Muscle layer of duodenum (tissue), 2 donors: ENCODE measurements at regions not wholly inside any gene's neighbourhood (a gene's known extent, or its start where the extent isn't known, plus 50 kb on each side); places are given as distances from the start of the nearest gene placed in this dataset.
"Not testable (repeated sequence)": the region's sequence is repeated elsewhere in the genome, so short reads cannot be mapped to it uniquely, and the experiment has no call there.

Experiments
- H3K27ac ChIP-seq: one replicate; pipeline ENCODE4 v1.7.0; 2013; ENCODE audit warnings: mild to moderate bottlenecking, low read length
- H3K27me3 ChIP-seq: one replicate; pipeline ENCODE4 v1.7.0; 2013; ENCODE audit warnings: low read depth, mild to moderate bottlenecking, control low read depth, low read length
- H3K36me3 ChIP-seq, 2 donors: one replicate each; pipeline ENCODE4 v1.7.0; 2013; ENCODE audit warnings: low read length in 2 of 2, control low read depth in 1 of 2, mild to moderate bottlenecking in 1 of 2; ENCODE audit not compliant: insufficient read depth in 2 of 2, control insufficient read depth in 1 of 2
- H3K4me1 ChIP-seq, 2 donors: one replicate each; pipeline ENCODE4 v1.7.0; 2013; ENCODE audit warnings: low read length in 2 of 2, mild to moderate bottlenecking in 2 of 2, control low read depth in 1 of 2, moderate library complexity in 1 of 2; ENCODE audit not compliant: insufficient read depth in 2 of 2, control insufficient read depth in 1 of 2
- H3K4me3 ChIP-seq, 2 donors: one replicate each; pipeline ENCODE4 v1.7.0; 2013; ENCODE audit warnings: low read length in 2 of 2, low read depth in 1 of 2, mild to moderate bottlenecking in 1 of 2
- H3K9me3 ChIP-seq, 2 donors: one replicate each; pipeline ENCODE4 v1.7.0; 2013; ENCODE audit warnings: low read length in 2 of 2, control low read depth in 1 of 2, mild to moderate bottlenecking in 1 of 2; ENCODE audit not compliant: control insufficient read depth in 1 of 2
- donor health status: healthy.

GRCh38 chr6:85322446-85323105 lies 127.3 kb upstream of the NT5E start:
- Histone ChIP-seq H3K9me3 (peaks cover 0 to 9% of the 10 kb centered on the region in 2 donors), H3K36me3 (no peaks in the 10 kb centered on the region), H3K27me3 (no peaks in the 10 kb centered on the region), H3K4me3 (no peak overlapping the region), H3K27ac (no peak overlapping the region), H3K4me1 (no peaks in the 10 kb centered on the region)

GRCh38 chr6:85321906-85322305 lies 128.0 kb upstream of the NT5E start:
- Histone ChIP-seq H3K4me3 (no peak overlapping the region), H3K36me3 (no peaks in the 10 kb centered on the region), H3K27me3 (no peaks in the 10 kb centered on the region), H3K9me3 (peaks cover 0 to 12% of the 10 kb centered on the region in 2 donors), H3K27ac (no peak overlapping the region), H3K4me1 (no peaks in the 10 kb centered on the region)

GRCh38 chr6:85314586-85314985 lies 135.3 kb upstream of the NT5E start:
- Histone ChIP-seq H3K27me3 (no peaks in the 10 kb centered on the region), H3K36me3 (no peaks in the 10 kb centered on the region), H3K9me3 (peaks cover 0 to 28% of the 10 kb centered on the region in 2 donors), H3K4me1 (no peaks in the 10 kb centered on the region), H3K27ac (no peak overlapping the region), H3K4me3 (no peak overlapping the region)

- no peak overlapping the region for H3K4me3 ChIP-seq
- H3K4me1 ChIP-seq: no peaks in the 10 kb centered on the region
- H3K27me3 ChIP-seq: no peaks in the 10 kb centered on the region
- no peak overlapping the region for H3K27ac ChIP-seq
- no peaks in the 10 kb centered on the region for H3K36me3 ChIP-seq
- H3K9me3 ChIP-seq: no peaks in the 10 kb centered on the region
Observed at GRCh38 chr6:85300581-85300980, 149.3 kb upstream of the NT5E start.

- Histone ChIP-seq H3K36me3 (no peaks in the 10 kb centered on the region), H3K4me1 (no peaks in the 10 kb centered on the region), H3K4me3 (no peak overlapping the region), H3K27me3 (no peaks in the 10 kb centered on the region), H3K27ac (no peak overlapping the region), H3K9me3 (no peaks in the 10 kb centered on the region)
Observed at GRCh38 chr6:85298553-85298952, 151.3 kb upstream of the NT5E start.

DNA sequence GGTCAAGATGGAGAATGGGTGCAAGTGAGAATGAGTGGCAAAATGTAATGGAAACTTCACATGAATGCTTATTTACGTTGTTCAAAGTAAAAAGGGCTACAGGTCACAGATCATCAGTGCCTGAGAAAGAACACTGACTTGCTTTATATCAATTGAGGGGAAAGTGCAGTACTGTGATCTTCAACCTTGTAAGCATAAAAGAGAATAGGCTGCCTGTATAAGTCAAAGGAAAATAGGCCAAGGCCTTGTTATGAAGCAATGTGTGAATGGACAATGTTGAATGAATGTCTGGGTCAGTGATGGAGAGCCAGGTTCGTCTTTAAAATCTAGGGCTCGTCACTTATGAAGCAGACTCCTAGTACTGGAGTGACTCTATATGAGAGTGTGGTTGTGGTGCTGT lies 158.6 kb upstream of the NT5E start:
- Histone ChIP-seq H3K9me3 (no peaks in the 10 kb centered on the region), H3K4me3 (no peak overlapping the region), H3K36me3 (no peaks in the 10 kb centered on the region), H3K27ac (no peak overlapping the region), H3K4me1 (no peaks in the 10 kb centered on the region), H3K27me3 (no peaks in the 10 kb centered on the region)

DNA sequence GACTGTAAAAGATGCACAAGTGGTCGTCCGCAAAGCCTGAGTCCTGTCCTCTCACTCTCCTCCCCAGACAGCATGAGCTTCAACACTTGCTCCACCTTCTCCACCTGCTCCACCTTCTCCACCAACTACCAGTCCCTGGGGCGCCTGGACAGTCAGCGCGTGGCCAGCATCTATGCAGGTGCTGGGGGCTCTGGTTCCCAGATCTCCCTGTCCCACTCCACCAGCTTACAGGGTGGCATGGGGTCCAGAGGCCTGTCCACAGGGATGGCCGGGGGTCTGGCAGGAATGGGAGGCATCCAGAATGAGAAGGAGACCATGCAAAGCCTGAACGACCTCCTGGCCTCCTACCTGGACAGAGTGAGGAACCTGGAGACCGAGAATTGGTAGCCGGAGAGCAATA lies 162.2 kb upstream of the NT5E start:
- Histone ChIP-seq H3K4me3 (no peak overlapping the region), H3K27ac (no peak overlapping the region), H3K9me3 (no peaks in the 10 kb centered on the region), H3K27me3 (no peaks in the 10 kb centered on the region), H3K4me1 (no peaks in the 10 kb centered on the region), H3K36me3 (no peaks in the 10 kb centered on the region)

DNA sequence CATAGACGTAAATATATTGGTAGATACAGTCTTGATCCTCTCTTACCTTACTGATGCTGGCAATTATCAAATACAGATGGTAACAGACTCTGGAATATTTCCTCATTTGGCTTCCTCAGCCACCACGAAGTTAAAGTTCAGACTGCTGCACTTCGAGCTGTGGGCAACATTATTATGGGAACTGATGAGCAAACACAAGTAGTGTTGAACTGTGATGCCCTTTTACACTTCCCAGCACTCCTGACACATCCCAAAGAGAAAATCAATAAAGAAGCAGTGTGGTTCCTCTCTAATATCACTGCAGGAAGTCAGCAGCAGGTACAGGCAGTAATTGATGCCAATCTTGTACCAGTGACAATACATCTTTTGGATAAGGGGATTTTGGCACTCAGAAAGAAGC lies 162.7 kb upstream of the NT5E start:
- no peak overlapping the region for H3K4me3 ChIP-seq
- H3K27ac ChIP-seq: no peak overlapping the region
- H3K27me3 ChIP-seq: no peaks in the 10 kb centered on the region
- no peaks in the 10 kb centered on the region for H3K4me1 ChIP-seq
- H3K36me3 ChIP-seq: no peaks in the 10 kb centered on the region
- H3K9me3 ChIP-seq: no peaks in the 10 kb centered on the region

DNA sequence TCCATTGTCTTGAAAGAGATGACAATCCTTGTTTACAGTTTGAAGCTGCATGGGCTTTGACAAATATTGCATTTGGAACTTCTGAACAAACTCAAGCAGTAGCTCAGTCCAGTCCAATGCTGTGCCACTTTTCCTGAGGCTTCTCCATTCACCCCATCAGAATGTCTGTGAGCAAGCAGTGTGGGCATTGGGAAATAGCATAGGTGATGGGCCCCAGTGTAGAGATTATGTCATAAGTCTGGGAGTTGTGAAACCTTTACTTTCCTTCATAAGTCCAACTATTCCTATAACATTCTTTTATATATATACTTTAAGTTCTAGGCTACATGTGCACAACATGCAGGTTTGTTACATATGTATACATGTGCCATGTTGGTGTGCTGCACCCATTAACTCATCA lies 163.4 kb upstream of the NT5E start:
- not testable (repeated sequence) for H3K27ac ChIP-seq, H3K4me1 ChIP-seq, H3K4me3 ChIP-seq, H3K9me3 ChIP-seq, H3K27me3 ChIP-seq, H3K36me3 ChIP-seq

- Histone ChIP-seq H3K9me3 (no peaks in the 10 kb centered on the region), H3K4me1 (no peaks in the 10 kb centered on the region), H3K4me3 (no peak overlapping the region), H3K27ac (no peak overlapping the region), H3K27me3 (no peaks in the 10 kb centered on the region), H3K36me3 (no peaks in the 10 kb centered on the region)
Observed at GRCh38 chr6:85285934-85286333, 163.9 kb upstream of the NT5E start.

DNA sequence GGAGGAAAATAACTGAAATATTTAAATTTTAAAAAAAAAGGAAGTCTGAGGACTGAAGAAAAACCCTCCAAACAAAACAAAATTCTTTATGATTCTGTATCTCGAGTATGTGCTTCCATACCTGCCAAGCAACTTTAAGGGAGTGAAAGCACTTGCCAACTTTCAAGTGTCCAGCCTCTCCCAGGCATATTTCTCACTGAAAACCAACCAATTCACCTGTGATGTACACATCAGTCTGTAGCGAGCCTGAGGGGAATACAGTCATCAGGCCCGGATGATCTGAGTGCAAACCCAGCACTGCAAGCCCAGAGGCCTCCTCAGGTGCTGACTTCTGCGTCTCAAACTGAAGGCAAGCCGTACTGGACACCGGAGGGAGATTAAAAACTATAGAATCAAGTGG lies 164.8 kb upstream of the NT5E start:
- no peak overlapping the region for H3K4me3 ChIP-seq
- no peaks in the 10 kb centered on the region for H3K27me3 ChIP-seq
- H3K36me3 ChIP-seq: no peaks in the 10 kb centered on the region
- H3K9me3 ChIP-seq: no peaks in the 10 kb centered on the region
- H3K4me1 ChIP-seq: no peaks in the 10 kb centered on the region
- no peak overlapping the region for H3K27ac ChIP-seq

DNA sequence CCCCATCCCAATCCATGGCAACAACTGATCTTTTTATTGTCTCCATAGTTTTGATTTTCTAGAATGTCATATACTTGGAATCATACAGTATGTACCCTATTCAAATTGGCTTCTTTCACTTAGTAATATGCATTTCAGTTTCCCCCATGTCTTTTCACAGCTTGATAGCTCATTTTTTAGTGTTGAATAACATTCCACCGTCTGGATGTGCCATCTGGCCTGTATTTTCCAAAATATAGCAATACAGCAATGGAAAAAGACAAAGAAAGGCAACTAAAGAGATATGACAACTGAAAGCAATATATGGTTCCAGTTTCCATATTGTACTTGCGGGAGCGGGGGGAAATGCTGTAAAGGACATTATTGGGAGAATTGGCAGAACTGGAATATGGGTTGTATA lies 166.4 kb upstream of the NT5E start:
- no peaks in the 10 kb centered on the region for H3K36me3 ChIP-seq
- H3K4me1 ChIP-seq: no peaks in the 10 kb centered on the region
- no peak overlapping the region for H3K27ac ChIP-seq
- no peak overlapping the region for H3K4me3 ChIP-seq
- no peaks in the 10 kb centered on the region for H3K9me3 ChIP-seq
- H3K27me3 ChIP-seq: no peaks in the 10 kb centered on the region
